ENCODE measurements at regions not wholly inside any gene's neighbourhood (a gene's known extent, or its start where the extent isn't known, plus 50 kb on each side); places are given as distances from the start of the nearest gene placed in this dataset.

GRCh38 chr2:184413221-184413620 is 185.1 kb upstream of the ZNF804A start:
- TF ChIP-seq CTCF (IDR thresholded peaks at IDR 0.05; ENCODE audit: low read length), result no peak
- TF ChIP-seq EZH2 (IDR thresholded peaks at IDR 0.05; ENCODE audit: borderline replicate concordance, low read length), result no peak

Data from OCI-LY1 (cell line).